H1 (cell line): ENCODE measurements at regions not wholly inside any gene's neighbourhood (a gene's known extent, or its start where the extent isn't known, plus 50 kb on each side); places are given as distances from the start of the nearest gene placed in this dataset.

Source experiments
- CTCF ChIA-PET: fragments of 300-600 bp; sonication (Branson Sonifier 250); formaldehyde crosslinking; loops from one replicate; lab custom pipeline; 2021; ENCODE audit not compliant: partially characterized antibody; lab: Charles Lee
- POLR2A ChIA-PET: fragments of 300-600 bp; sonication (Branson Sonifier 250); formaldehyde crosslinking; loops from one replicate; lab custom pipeline; 2021; ENCODE audit warnings: inconsistent platforms; ENCODE audit not compliant: partially characterized antibody; lab: Charles Lee
- DNase-seq, 2 experiments: peaks; one replicate each; pipeline versions ENCODE4 v3.0.0 to v3.0.0-alpha.2; 2010 to 2022; ENCODE audit warnings: low spot score in 2 of 2, low read depth in 1 of 2, mixed read lengths in 1 of 2
- FAIRE-seq: peaks from 2 replicates; lab custom pipeline; 2011; peaks lifted over from hg19 to GRCh38; lab: Jason Lieb, UNC
- H2AFZ ChIP-seq: 2 replicates; pipeline ENCODE4 v1.8.1; 2012; ENCODE audit warnings: low read length, inconsistent platforms
- H2AK5ac ChIP-seq: 2 replicates; pipeline ENCODE4 v1.6.1; 2013; ENCODE audit warnings: low read depth, low read length
- H2BK120ac ChIP-seq: replicated peaks from 2 replicates; pipeline ENCODE3; 2013; ENCODE audit warnings: low read depth, low read length, inconsistent platforms
- H2BK12ac ChIP-seq: 2 replicates; pipeline ENCODE4 v1.6.1; 2013; ENCODE audit warnings: low read depth, low read length
- H2BK15ac ChIP-seq: 2 replicates; pipeline ENCODE4 v1.6.1; 2013; ENCODE audit warnings: low read length
- H2BK20ac ChIP-seq: 2 replicates; pipeline ENCODE4 v1.6.1; 2013; ENCODE audit warnings: low read length
- H2BK5ac ChIP-seq: 2 replicates; pipeline ENCODE4 v1.6.1; 2013; ENCODE audit warnings: low read depth, low read length
- H3K14ac ChIP-seq: 2 replicates; pipeline ENCODE4 v1.6.1; 2013; ENCODE audit warnings: inconsistent platforms; ENCODE audit not compliant: insufficient read length
- H3K18ac ChIP-seq: 2 replicates; pipeline ENCODE4 v1.6.1; 2013; ENCODE audit warnings: low read length; ENCODE audit errors: extremely low read depth
- H3K23ac ChIP-seq: 2 replicates; pipeline ENCODE4 v1.6.1; 2013; ENCODE audit warnings: inconsistent platforms; ENCODE audit not compliant: insufficient read length
- H3K23me2 ChIP-seq: 2 replicates; pipeline ENCODE4 v1.6.1; 2013; ENCODE audit warnings: low read depth, low read length
- H3K27ac ChIP-seq: 2 replicates; pipeline ENCODE4 v1.6.1; 2011; ENCODE audit warnings: low read depth, low read length, inconsistent platforms
- H3K27me3 ChIP-seq, 4 experiments: replicated peaks in 1 of 4; 1 replicate in 1 of 4; 2 replicates in 3 of 4; pipeline versions ENCODE4 v1.6.1 to v1.8.1; 2011 to 2013; ENCODE audit warnings: low read length in 3 of 4, mild to moderate bottlenecking in 3 of 4, inconsistent platforms in 2 of 4, mixed read lengths in 2 of 4, moderate library complexity in 1 of 4; ENCODE audit not compliant: control insufficient read depth in 3 of 4, insufficient read depth in 3 of 4; ENCODE audit errors: extremely low read depth in 1 of 4
- H3K36me3 ChIP-seq, 4 experiments: 2 replicates each; pipeline versions ENCODE4 v1.6.1 to v1.8.1; 2011 to 2013; ENCODE audit warnings: mild to moderate bottlenecking in 4 of 4, low read length in 3 of 4, moderate library complexity in 2 of 4, control low read depth in 1 of 4, inconsistent platforms in 1 of 4; ENCODE audit not compliant: insufficient read depth in 4 of 4, control insufficient read depth in 2 of 4
- H3K4ac ChIP-seq: replicated peaks from 2 replicates; pipeline ENCODE3; 2013; ENCODE audit warnings: low read length, low read depth, mixed read lengths, inconsistent platforms; ENCODE audit not compliant: insufficient read length
- H3K4me1 ChIP-seq, 4 experiments: replicated peaks in 1 of 4; 1 replicate in 1 of 4; 2 replicates in 3 of 4; pipeline versions ENCODE4 v1.6.1 to v1.8.1; 2011 to 2013; ENCODE audit warnings: low read length in 3 of 4, inconsistent platforms in 2 of 4, mixed read lengths in 1 of 4; ENCODE audit not compliant: insufficient read depth in 4 of 4, control insufficient read depth in 3 of 4
- H3K4me2 ChIP-seq, 2 experiments: 2 replicates each; pipeline versions ENCODE4 v1.6.1 to v1.8.1; 2011 to 2013; ENCODE audit warnings: low read depth in 2 of 2, low read length in 2 of 2, control low read depth in 1 of 2, inconsistent platforms in 1 of 2, mild to moderate bottlenecking in 1 of 2; ENCODE audit not compliant: insufficient read depth in 1 of 2
- H3K4me3 ChIP-seq, 4 experiments: fragments of 200-600, 300-600 bp in 1 of 4; sonication (generic), shearing (Covaris generic), sonication (Bioruptor Twin) in 1 of 4; 2 replicates each; pipeline versions ENCODE4 v1.5.1 to v1.8.1; 2011 to 2016; ENCODE audit warnings: low read length in 4 of 4, low read depth in 3 of 4, control low read depth in 2 of 4, inconsistent platforms in 2 of 4, mild to moderate bottlenecking in 2 of 4, mixed read lengths in 1 of 4, moderate library complexity in 1 of 4; ENCODE audit not compliant: insufficient read depth in 2 of 4; ENCODE audit errors: extremely low read depth in 1 of 4
- H3K56ac ChIP-seq: replicated peaks from 2 replicates; pipeline ENCODE3; 2013; ENCODE audit warnings: low read depth, mild to moderate bottlenecking, mixed read lengths, low read length, inconsistent platforms; ENCODE audit not compliant: insufficient read length
- H3K79me1 ChIP-seq: 2 replicates; pipeline ENCODE4 v1.6.1; 2013; ENCODE audit warnings: low read depth, low read length, control low read depth
- H3K79me2 ChIP-seq, 2 experiments: 2 replicates each; pipeline versions ENCODE4 v1.6.1 to v1.8.1; 2012 to 2013; ENCODE audit warnings: low read length in 2 of 2, mild to moderate bottlenecking in 2 of 2, inconsistent platforms in 1 of 2; ENCODE audit not compliant: insufficient read depth in 2 of 2, control insufficient read depth in 1 of 2
- H3K9ac ChIP-seq, 4 experiments: replicated peaks in 1 of 4; 1 replicate in 1 of 4; 2 replicates in 3 of 4; pipeline versions ENCODE4 v1.6.1 to v1.8.1; 2011 to 2013; ENCODE audit warnings: low read depth in 3 of 4, low read length in 3 of 4, control low read depth in 2 of 4, mild to moderate bottlenecking in 2 of 4, moderate library complexity in 2 of 4, inconsistent platforms in 1 of 4; ENCODE audit errors: extremely low read depth in 1 of 4
- H3K9me3 ChIP-seq, 2 experiments: 2 replicates each; pipeline versions ENCODE4 v1.6.1 to v1.8.1; 2012 to 2013; ENCODE audit warnings: mild to moderate bottlenecking in 2 of 2, moderate library complexity in 2 of 2, control low read depth in 1 of 2, inconsistent platforms in 1 of 2, low read depth in 1 of 2, low read length in 1 of 2, mixed read lengths in 1 of 2; ENCODE audit not compliant: insufficient read depth in 2 of 2
- H4K20me1 ChIP-seq, 2 experiments: replicated peaks in 1 of 2; 2 replicates each; pipeline versions ENCODE3 to v1.8.1; 2011 to 2013; ENCODE audit warnings: inconsistent platforms in 2 of 2, low read length in 2 of 2, mild to moderate bottlenecking in 1 of 2; ENCODE audit not compliant: insufficient read depth in 2 of 2, control insufficient read depth in 1 of 2
- H4K5ac ChIP-seq: 2 replicates; pipeline ENCODE4 v1.6.1; 2013; ENCODE audit warnings: low read length, low read depth, mixed read lengths, inconsistent platforms; ENCODE audit not compliant: insufficient read length
- H4K8ac ChIP-seq: 2 replicates; pipeline ENCODE4 v1.8.0; 2013; ENCODE audit warnings: mild to moderate bottlenecking, moderate library complexity, low read length, inconsistent platforms; ENCODE audit not compliant: insufficient read depth; ENCODE audit errors: extremely low read depth
- H4K91ac ChIP-seq: replicated peaks from 2 replicates; pipeline ENCODE3; 2013; ENCODE audit warnings: low read length, mixed read lengths, inconsistent platforms; ENCODE audit not compliant: insufficient read length
- CHD1 ChIP-seq: IDR thresholded peaks from 2 replicates; pipeline ENCODE4 v1.6.1; 2012; ENCODE audit warnings: low read depth, low read length, improper control_type of control experiment
- CHD2 ChIP-seq: IDR thresholded peaks from 2 replicates; pipeline ENCODE4 v1.6.1; 2012; ENCODE audit warnings: low read length, improper control_type of control experiment
- HDAC6 ChIP-seq: IDR thresholded peaks from one replicate; pipeline ENCODE4 v1.7.1; 2012; ENCODE audit warnings: low read depth, mild to moderate bottlenecking, inconsistent platforms, low read length, moderate library complexity
- JUN ChIP-seq: IDR thresholded peaks from 2 replicates; pipeline ENCODE4 v1.6.1; 2011; ENCODE audit warnings: low read depth, mild to moderate bottlenecking, improper control_type of control experiment, low read length
- KDM1A ChIP-seq: fragments of 200-600, 300-600 bp; sonication (generic); IDR thresholded peaks from 2 replicates; pipeline ENCODE4 v1.7.1; 2016; ENCODE audit warnings: mild to moderate bottlenecking, low read length, borderline replicate concordance
- NRF1 ChIP-seq: IDR thresholded peaks from 2 replicates; pipeline ENCODE4 v1.6.1; 2011; ENCODE audit warnings: mild to moderate bottlenecking, low read depth, low read length, improper control_type of control experiment
- RBBP5 ChIP-seq: IDR thresholded peaks from 2 replicates; pipeline ENCODE4 v1.7.1; 2012; ENCODE audit warnings: low read depth, mild to moderate bottlenecking, inconsistent platforms, low read length, moderate library complexity, borderline replicate concordance
- RFX5 ChIP-seq: IDR thresholded peaks from 2 replicates; pipeline ENCODE4 v1.6.1; 2011; ENCODE audit warnings: low read depth, low read length, improper control_type of control experiment, borderline replicate concordance
- RNF2 ChIP-seq: fragments of 200-900, 300-1000 bp; sonication (generic); IDR thresholded peaks from 2 replicates; pipeline ENCODE4 v1.7.1; 2016; ENCODE audit warnings: borderline replicate concordance, low read depth, mild to moderate bottlenecking, antibody characterized with exemption, low read length; ENCODE audit not compliant: poor library complexity, severe bottlenecking; ENCODE audit errors: missing control alignments
- SAP30 ChIP-seq: fragments of 300-600 bp; sonication (generic); IDR thresholded peaks from 2 replicates; pipeline ENCODE4 v1.7.1; 2012; ENCODE audit warnings: low read length, moderate library complexity, mild to moderate bottlenecking, inconsistent platforms; ENCODE audit not compliant: insufficient read depth, insufficient replicate concordance
- SP2 ChIP-seq: IDR thresholded peaks from 2 replicates; pipeline ENCODE4 v1.6.1; 2012; ENCODE audit warnings: mild to moderate bottlenecking, low read length, inconsistent platforms
- YY1 ChIP-seq: IDR thresholded peaks from 2 replicates; pipeline ENCODE4 v1.6.1; 2011; ENCODE audit warnings: low read depth, mild to moderate bottlenecking, low read length
- WGBS, 2 experiments: shearing (Covaris generic) in 1 of 2; methylation state at CpG; one replicate each; pipeline versions ENCODE4 v1.1.6 to v1.1.7; 2013 to 2015; ENCODE audit warnings: low lambda C conversion rate in 2 of 2, mixed read lengths in 2 of 2, inconsistent platforms in 1 of 2, low coverage in 1 of 2, missing lambda C conversion rate in 1 of 2; ENCODE audit not compliant: insufficient replicate concordance in 2 of 2, insufficient coverage in 1 of 2, insufficient read length in 1 of 2; ENCODE audit errors: extremely low coverage in 1 of 2, missing lambda C conversion rate in 1 of 2; 5-methylcytosine and 5-hydroxymethylcytosine counted together
- TF ChIP-seq, protein P1 (sequence below): IDR thresholded peaks from 2 replicates; pipeline ENCODE4 v1.6.1; 2012; ENCODE audit warnings: low read length, inconsistent platforms

DNA sequence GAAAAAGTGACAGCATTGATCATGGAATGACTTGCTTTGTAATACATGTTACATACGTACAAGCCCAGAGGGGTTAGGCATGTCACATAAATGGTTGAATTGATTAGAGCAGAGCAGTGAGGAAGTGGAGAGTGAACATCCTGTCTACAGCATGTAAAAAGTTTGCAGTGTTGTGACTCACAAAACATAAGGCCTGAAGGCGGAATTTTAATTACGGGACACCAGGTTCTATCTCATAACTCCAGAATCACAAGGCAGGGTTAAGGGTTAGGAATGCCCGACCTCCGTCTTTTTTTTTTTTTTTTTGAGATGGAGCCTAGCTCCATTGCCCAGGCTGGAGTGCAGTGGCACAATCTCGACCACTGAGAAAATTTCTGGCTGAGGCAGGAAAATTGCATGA is 83.9 kb downstream of the MUC16 start:
- Histone ChIP-seq H3K9me3 (peaks cover 56 to 82% of the 10 kb centered on the region in 2 experiments), H3K18ac (no peak overlapping the region), H2AFZ (no peak overlapping the region), H2BK120ac (no peak overlapping the region), H3K79me1 (no peaks in the 10 kb centered on the region), H2BK20ac (no peak overlapping the region), H3K4me2 (no peak overlapping the region), H2AK5ac (no peak overlapping the region), H3K79me2 (no peaks in the 10 kb centered on the region), H2BK5ac (no peak overlapping the region), H4K91ac (no peak overlapping the region), H3K56ac (no peak overlapping the region), H3K27me3 (no peaks in the 10 kb centered on the region), H2BK12ac (no peak overlapping the region), H3K9ac (no peak overlapping the region), H3K27ac (no peak overlapping the region), H3K23me2 (peaks cover 2% of the 10 kb centered on the region), H2BK15ac (no peak overlapping the region), H4K5ac (no peak overlapping the region), H4K8ac (no peak overlapping the region), H3K14ac (no peak overlapping the region), H3K4ac (no peak overlapping the region), H3K4me3 (no peak overlapping the region), H3K23ac (no peak overlapping the region), H3K4me1 (no peaks in the 10 kb centered on the region), H4K20me1 (no peaks in the 10 kb centered on the region), H3K36me3 (no peaks in the 10 kb centered on the region)
- FAIRE-seq (no peak), DNase-seq (no peak)
- POLR2A ChIA-PET = no interaction called here
- WGBS, 2 experiments = 92% methylated on average over 5 of the region's 6 CpGs; no CpG with 5 or more reads in 1 of the 2 experiments
- CTCF ChIA-PET = no interaction called here
- TF ChIP-seq NRF1 = no peak
- TF ChIP-seq SP2 = no peak
- TF ChIP-seq, protein P1, sequence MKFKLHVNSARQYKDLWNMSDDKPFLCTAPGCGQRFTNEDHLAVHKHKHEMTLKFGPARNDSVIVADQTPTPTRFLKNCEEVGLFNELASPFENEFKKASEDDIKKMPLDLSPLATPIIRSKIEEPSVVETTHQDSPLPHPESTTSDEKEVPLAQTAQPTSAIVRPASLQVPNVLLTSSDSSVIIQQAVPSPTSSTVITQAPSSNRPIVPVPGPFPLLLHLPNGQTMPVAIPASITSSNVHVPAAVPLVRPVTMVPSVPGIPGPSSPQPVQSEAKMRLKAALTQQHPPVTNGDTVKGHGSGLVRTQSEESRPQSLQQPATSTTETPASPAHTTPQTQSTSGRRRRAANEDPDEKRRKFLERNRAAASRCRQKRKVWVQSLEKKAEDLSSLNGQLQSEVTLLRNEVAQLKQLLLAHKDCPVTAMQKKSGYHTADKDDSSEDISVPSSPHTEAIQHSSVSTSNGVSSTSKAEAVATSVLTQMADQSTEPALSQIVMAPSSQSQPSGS = no peak
- no peak for TF ChIP-seq CHD2
- no peak for TF ChIP-seq KDM1A
- TF ChIP-seq RNF2 = no peak
- no peak for TF ChIP-seq JUN
- no peak for TF ChIP-seq CHD1
- no peak for TF ChIP-seq YY1
- TF ChIP-seq SAP30 = no peak
- TF ChIP-seq HDAC6 = no peak
- TF ChIP-seq RFX5 = no peak
- TF ChIP-seq RBBP5 = no peak
